ENCODE measurements at regions not wholly inside any gene's neighbourhood (a gene's known extent, or its start where the extent isn't known, plus 50 kb on each side); places are given as distances from the start of the nearest gene placed in this dataset.
"Not testable (repeated sequence)": the region's sequence is repeated elsewhere in the genome, so short reads cannot be mapped to it uniquely, and the experiment has no call there.

DNA sequence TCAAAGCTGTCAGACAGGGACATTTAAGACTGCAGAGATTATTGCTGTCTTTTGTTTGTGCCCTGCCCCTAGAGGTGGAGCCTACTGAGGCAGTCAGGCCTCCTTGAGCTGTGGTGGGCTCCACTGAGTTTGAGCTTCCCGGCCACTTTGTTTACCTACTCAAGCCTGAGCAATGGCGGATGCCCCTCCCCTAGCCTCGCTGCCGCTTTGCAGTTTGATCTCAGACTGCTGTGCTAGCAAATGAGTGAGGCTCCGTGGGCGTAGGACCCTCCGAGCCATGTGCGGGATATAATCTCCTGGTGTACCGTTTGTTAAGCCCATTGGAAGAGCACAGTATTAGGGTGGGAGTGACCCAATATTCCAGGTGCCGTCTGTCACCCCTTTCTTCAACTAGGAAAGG, 1835.5 kb upstream of the PIK3C3 start:
- not testable (repeated sequence) for TF ChIP-seq POLR2A (IDR thresholded peaks at IDR 0.05)
- TF ChIP-seq, protein P1, sequence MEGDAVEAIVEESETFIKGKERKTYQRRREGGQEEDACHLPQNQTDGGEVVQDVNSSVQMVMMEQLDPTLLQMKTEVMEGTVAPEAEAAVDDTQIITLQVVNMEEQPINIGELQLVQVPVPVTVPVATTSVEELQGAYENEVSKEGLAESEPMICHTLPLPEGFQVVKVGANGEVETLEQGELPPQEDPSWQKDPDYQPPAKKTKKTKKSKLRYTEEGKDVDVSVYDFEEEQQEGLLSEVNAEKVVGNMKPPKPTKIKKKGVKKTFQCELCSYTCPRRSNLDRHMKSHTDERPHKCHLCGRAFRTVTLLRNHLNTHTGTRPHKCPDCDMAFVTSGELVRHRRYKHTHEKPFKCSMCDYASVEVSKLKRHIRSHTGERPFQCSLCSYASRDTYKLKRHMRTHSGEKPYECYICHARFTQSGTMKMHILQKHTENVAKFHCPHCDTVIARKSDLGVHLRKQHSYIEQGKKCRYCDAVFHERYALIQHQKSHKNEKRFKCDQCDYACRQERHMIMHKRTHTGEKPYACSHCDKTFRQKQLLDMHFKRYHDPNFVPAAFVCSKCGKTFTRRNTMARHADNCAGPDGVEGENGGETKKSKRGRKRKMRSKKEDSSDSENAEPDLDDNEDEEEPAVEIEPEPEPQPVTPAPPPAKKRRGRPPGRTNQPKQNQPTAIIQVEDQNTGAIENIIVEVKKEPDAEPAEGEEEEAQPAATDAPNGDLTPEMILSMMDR (IDR thresholded peaks at IDR 0.05): not testable (repeated sequence)
